Glutamatergic neuron (in vitro differentiated cells): ENCODE measurements at regions not wholly inside any gene's neighbourhood (a gene's known extent, or its start where the extent isn't known, plus 50 kb on each side); places are given as distances from the start of the nearest gene placed in this dataset.
"Not testable (repeated sequence)": the region's sequence is repeated elsewhere in the genome, so short reads cannot be mapped to it uniquely, and the experiment has no call there.

ENCODE experiments used
- DNase-seq: peaks from one replicate; pipeline ENCODE4 v3.0.0; 2022
- H3K27ac Mint-ChIP-seq: one replicate; pipeline ENCODE4 v1.8.0; 2020; ENCODE audit warnings: mild to moderate bottlenecking, mixed read lengths, inconsistent platforms; ENCODE audit not compliant: unreplicated experiment
- H3K27me3 Mint-ChIP-seq: one replicate; pipeline ENCODE4 v1.8.0; 2020; ENCODE audit warnings: mild to moderate bottlenecking, moderate library complexity, mixed read lengths, inconsistent platforms; ENCODE audit not compliant: unreplicated experiment
- H3K36me3 Mint-ChIP-seq: one replicate; pipeline ENCODE4 v1.8.0; 2020; ENCODE audit warnings: mild to moderate bottlenecking, mixed read lengths, inconsistent platforms; ENCODE audit not compliant: unreplicated experiment
- H3K4me1 Mint-ChIP-seq: one replicate; pipeline ENCODE4 v1.8.0; 2020; ENCODE audit warnings: mild to moderate bottlenecking, low read depth, mixed read lengths, inconsistent platforms; ENCODE audit not compliant: unreplicated experiment
- H3K4me3 Mint-ChIP-seq: one replicate; pipeline ENCODE4 v1.8.0; 2020; ENCODE audit warnings: mild to moderate bottlenecking, mixed read lengths, inconsistent platforms; ENCODE audit not compliant: unreplicated experiment
- H3K9me3 Mint-ChIP-seq: one replicate; pipeline ENCODE4 v1.8.0; 2020; ENCODE audit warnings: mild to moderate bottlenecking, moderate library complexity, mixed read lengths, inconsistent platforms; ENCODE audit not compliant: unreplicated experiment
- CTCF ChIP-seq: fragments of 200-600 bp; sonication (generic); IDR thresholded peaks from one replicate; pipeline ENCODE4 v1.5.0; 2021; ENCODE audit not compliant: partially characterized antibody, unreplicated experiment

DNA sequence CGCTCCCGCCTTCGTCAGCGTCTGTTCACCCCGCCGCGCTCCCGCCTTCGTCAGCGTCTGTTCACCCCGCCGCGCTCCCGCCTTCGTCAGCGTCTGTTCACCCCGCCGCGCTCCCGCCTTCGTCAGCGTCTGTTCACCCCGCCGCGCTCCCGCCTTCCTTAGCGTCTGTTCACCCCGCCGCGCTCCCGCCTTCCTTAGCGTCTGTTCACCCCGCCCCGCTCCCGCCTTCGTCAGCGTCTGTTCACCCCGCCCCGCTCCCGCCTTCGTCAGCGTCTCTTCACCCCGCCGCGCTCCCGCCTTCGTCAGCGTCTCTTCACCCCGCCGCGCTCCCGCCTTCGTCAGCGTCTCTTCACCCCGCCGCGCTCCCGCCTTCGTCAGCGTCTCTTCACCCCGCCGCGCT is 815.9 kb upstream of the TPTE start:
- not testable (repeated sequence) for DNase-seq, H3K27ac Mint-ChIP-seq, H3K27me3 Mint-ChIP-seq, H3K36me3 Mint-ChIP-seq, H3K4me3 Mint-ChIP-seq, H3K4me1 Mint-ChIP-seq, H3K9me3 Mint-ChIP-seq

DNA sequence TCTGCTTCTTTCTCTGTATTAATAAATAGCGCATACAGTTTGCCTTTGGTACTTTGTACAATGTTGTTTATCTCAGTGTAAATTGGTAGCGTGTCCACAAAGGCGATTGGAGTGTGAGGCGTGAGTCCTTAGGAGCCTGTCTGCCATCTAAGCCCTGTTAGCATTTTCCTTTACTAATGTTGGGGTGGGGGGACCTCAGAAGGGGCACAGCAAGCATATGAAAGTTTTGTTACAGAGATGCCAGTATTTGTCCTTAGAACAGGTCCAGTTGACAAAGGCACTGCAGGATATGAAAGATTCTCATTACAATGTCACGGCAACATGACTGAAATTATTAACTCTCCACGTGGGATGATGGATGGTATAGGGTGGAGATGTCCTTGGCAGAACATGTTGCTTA is 796.8 kb upstream of the TPTE start:
- H3K4me1 Mint-ChIP-seq, H3K36me3 Mint-ChIP-seq, H3K27me3 Mint-ChIP-seq, H3K4me3 Mint-ChIP-seq, DNase-seq, H3K27ac Mint-ChIP-seq: not testable (repeated sequence)
- H3K9me3 Mint-ChIP-seq, result peaks cover 14% of the 10 kb centered on the region

DNA sequence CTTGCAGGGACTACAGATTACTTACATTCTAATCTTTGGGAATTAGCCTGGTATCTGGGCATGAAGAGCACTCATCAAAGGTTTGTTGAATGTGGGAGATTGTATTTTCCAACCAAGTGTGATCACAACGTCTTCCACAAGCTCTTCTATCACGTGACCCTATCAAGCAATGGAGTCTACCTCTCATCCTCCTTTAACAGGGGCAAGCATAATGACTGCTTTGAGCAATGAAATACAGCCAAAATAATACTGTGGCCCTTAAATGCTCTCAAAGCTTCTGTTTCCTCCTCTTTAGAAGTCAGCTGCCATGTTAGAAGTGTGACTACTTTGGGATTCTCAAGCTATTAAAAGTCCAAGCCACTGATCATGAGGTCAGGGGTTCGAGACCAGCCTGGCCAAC is 794.2 kb upstream of the TPTE start:
- not testable (repeated sequence) for H3K36me3 Mint-ChIP-seq, H3K4me1 Mint-ChIP-seq, H3K4me3 Mint-ChIP-seq, H3K27ac Mint-ChIP-seq, DNase-seq, H3K27me3 Mint-ChIP-seq
- peaks cover 14% of the 10 kb centered on the region for H3K9me3 Mint-ChIP-seq

DNA sequence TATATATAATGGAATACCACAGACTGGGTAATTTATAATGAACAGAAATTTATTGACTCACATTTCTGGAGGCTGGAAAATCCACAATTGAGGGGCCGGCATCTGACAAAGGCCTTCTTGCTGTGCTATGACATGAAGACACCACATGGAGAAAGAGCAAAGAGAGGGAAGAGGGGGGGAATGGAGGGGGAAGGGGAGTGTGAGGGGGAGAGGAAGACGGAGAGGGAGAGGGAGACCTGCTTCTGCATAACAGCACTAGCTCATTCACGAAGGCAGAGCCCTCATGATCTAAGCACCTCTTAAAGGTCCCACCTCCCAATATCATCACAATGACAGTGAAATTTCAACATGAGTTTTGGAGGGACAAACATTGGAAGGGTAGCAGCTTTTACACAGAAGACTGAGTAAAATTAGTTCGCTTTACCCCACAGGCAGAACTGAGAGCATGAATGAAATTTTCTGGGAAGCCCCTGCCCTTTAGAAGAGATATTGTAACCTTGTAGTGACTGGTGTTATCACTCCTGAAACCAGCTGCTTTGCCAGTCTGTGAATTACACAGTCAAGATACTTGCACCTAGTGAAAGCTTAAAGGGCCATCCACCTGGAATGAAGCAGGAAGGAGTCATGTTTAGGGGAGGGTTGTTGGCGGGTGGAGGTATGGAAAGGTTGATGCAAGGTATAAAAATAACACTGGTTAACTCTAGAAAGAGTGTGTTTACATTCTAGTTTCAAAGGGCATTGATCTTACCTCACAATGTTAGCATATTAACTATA is 793.0 kb upstream of the TPTE start:
- not testable (repeated sequence) for H3K4me1 Mint-ChIP-seq, H3K27me3 Mint-ChIP-seq, DNase-seq, H3K27ac Mint-ChIP-seq, H3K36me3 Mint-ChIP-seq, H3K4me3 Mint-ChIP-seq
- peaks cover 14% of the 10 kb centered on the region for H3K9me3 Mint-ChIP-seq

DNA sequence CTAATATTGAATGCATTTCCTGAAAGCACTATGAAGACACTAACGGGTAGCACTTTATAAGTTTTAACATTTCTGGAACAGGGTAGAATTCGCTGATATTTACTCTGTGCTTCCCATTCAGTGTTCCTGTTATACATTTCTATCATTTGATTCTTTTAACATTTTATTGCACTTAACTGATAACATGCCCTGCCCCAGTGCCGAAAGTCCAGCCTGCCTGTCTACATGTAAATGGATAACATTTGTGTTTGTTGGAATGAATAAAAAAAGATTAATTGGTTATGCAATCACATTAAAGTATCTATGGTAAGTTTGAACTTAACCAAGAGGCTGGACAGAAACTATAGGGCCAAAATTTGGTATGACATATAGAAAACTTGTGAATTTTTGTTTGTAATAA is 790.5 kb upstream of the TPTE start:
- peaks cover 5% of the 10 kb centered on the region for H3K36me3 Mint-ChIP-seq
- H3K27me3 Mint-ChIP-seq, result no peaks in the 10 kb centered on the region
- no peak for TF ChIP-seq CTCF
- no peak overlapping the region for H3K4me3 Mint-ChIP-seq
- H3K9me3 Mint-ChIP-seq, result peaks cover 11% of the 10 kb centered on the region
- no peaks in the 10 kb centered on the region for H3K4me1 Mint-ChIP-seq
- H3K27ac Mint-ChIP-seq, result no peak overlapping the region
- no peak for DNase-seq

GRCh38 chr21:9731317-9731716 is 790.1 kb upstream of the TPTE start:
- H3K36me3 Mint-ChIP-seq, H3K4me1 Mint-ChIP-seq, H3K4me3 Mint-ChIP-seq, DNase-seq, H3K27ac Mint-ChIP-seq, H3K27me3 Mint-ChIP-seq: not testable (repeated sequence)
- peaks cover 10% of the 10 kb centered on the region for H3K9me3 Mint-ChIP-seq

- not testable (repeated sequence) for DNase-seq, H3K4me3 Mint-ChIP-seq, H3K27me3 Mint-ChIP-seq, H3K9me3 Mint-ChIP-seq, H3K4me1 Mint-ChIP-seq, H3K36me3 Mint-ChIP-seq, H3K27ac Mint-ChIP-seq
Observed at GRCh38 chr21:9732605-9733004, 788.8 kb upstream of the TPTE start.

GRCh38 chr21:9733761-9734558 is 787.4 kb upstream of the TPTE start:
- DNase-seq, H3K9me3 Mint-ChIP-seq, H3K4me1 Mint-ChIP-seq, H3K4me3 Mint-ChIP-seq, H3K36me3 Mint-ChIP-seq, H3K27me3 Mint-ChIP-seq, H3K27ac Mint-ChIP-seq: not testable (repeated sequence)
